ENCODE measurements at regions not wholly inside any gene's neighbourhood (a gene's known extent, or its start where the extent isn't known, plus 50 kb on each side); places are given as distances from the start of the nearest gene placed in this dataset.
"Not testable (repeated sequence)": the region's sequence is repeated elsewhere in the genome, so short reads cannot be mapped to it uniquely, and the experiment has no call there.

DNA sequence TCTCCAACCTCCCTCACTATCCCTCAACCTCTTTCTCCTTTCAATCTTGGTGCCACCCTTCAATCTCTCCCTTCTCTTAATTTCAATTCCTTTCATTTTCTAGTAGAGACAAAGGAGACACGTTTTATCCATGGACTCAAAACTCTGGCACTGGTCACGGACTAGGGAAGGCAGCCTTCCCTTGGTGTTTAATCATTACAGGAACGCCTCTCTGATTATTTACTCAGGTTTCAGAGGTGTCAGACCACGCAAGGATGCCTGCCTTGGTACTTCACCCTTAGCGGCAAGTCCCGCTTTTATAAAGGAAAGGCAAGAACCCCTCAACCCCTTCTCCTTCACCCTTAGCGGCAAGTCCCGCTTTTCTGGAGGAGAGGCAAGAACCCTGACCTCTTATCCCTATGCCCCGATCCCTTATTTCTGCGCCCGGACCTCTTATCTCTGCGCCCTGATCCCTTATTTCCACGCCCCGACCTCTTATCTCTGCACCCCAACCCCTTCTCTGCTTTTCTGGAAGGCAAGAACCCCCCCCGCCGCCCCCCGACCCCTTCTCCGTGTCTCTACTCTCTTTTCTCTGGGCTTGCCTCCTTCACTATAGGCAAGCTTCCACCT is 543.1 kb upstream of the HTR2C start:
- TF ChIP-seq, protein P1, sequence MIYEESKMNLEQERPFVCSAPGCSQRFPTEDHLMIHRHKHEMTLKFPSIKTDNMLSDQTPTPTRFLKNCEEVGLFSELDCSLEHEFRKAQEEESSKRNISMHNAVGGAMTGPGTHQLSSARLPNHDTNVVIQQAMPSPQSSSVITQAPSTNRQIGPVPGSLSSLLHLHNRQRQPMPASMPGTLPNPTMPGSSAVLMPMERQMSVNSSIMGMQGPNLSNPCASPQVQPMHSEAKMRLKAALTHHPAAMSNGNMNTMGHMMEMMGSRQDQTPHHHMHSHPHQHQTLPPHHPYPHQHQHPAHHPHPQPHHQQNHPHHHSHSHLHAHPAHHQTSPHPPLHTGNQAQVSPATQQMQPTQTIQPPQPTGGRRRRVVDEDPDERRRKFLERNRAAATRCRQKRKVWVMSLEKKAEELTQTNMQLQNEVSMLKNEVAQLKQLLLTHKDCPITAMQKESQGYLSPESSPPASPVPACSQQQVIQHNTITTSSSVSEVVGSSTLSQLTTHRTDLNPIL (CRISPR knock-in tag; IDR thresholded peaks at IDR 0.05; ENCODE audit: low read depth): not testable (repeated sequence)
- TF ChIP-seq, protein P2, sequence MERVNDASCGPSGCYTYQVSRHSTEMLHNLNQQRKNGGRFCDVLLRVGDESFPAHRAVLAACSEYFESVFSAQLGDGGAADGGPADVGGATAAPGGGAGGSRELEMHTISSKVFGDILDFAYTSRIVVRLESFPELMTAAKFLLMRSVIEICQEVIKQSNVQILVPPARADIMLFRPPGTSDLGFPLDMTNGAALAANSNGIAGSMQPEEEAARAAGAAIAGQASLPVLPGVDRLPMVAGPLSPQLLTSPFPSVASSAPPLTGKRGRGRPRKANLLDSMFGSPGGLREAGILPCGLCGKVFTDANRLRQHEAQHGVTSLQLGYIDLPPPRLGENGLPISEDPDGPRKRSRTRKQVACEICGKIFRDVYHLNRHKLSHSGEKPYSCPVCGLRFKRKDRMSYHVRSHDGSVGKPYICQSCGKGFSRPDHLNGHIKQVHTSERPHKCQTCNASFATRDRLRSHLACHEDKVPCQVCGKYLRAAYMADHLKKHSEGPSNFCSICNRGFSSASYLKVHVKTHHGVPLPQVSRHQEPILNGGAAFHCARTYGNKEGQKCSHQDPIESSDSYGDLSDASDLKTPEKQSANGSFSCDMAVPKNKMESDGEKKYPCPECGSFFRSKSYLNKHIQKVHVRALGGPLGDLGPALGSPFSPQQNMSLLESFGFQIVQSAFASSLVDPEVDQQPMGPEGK (CRISPR knock-in tag; IDR thresholded peaks at IDR 0.05; ENCODE audit: borderline replicate concordance): not testable (repeated sequence)
- not testable (repeated sequence) for TF ChIP-seq ARNTL (CRISPR knock-in tag; IDR thresholded peaks at IDR 0.05; ENCODE audit: borderline replicate concordance, low read depth); ZFP3 (CRISPR knock-in tag; IDR thresholded peaks at IDR 0.05); ZFP30 (CRISPR knock-in tag; IDR thresholded peaks at IDR 0.05); CSDC2 (CRISPR knock-in tag; IDR thresholded peaks at IDR 0.05)

Measured in SK-N-SH treated with all-trans-retinoic acid at 6 μM for 48 hours (cell line).